T-helper 2 cell treated with Interferon-gamma antibody and Interleukin-4, amounts not matched to agents 5 μg/mL and 100 μg/mL, for 36 hours (primary cell): ENCODE measurements at regions not wholly inside any gene's neighbourhood (a gene's known extent, or its start where the extent isn't known, plus 50 kb on each side); places are given as distances from the start of the nearest gene placed in this dataset.
A peak's percentile ranks its signal among the peaks of the same experiment; 100 is the strongest.

Experiments used
- DNase-seq: peaks from one replicate; pipeline ENCODE4 v3.0.0; 2021; ENCODE audit warnings: low spot score
- H3K27ac Mint-ChIP-seq: one replicate; pipeline ENCODE4 v1.8.0; 2021; ENCODE audit warnings: mild to moderate bottlenecking, mixed read lengths
- H3K27me3 Mint-ChIP-seq: one replicate; pipeline ENCODE4 v1.8.0; 2021; ENCODE audit warnings: low read depth, mixed read lengths
- H3K36me3 Mint-ChIP-seq: one replicate; pipeline ENCODE4 v1.8.0; 2021; ENCODE audit warnings: low read depth, mixed read lengths
- H3K4me1 Mint-ChIP-seq: one replicate; pipeline ENCODE4 v1.8.0; 2021; ENCODE audit warnings: low read depth, mixed read lengths
- H3K4me3 Mint-ChIP-seq: one replicate; pipeline ENCODE4 v1.8.0; 2022; ENCODE audit warnings: mild to moderate bottlenecking, moderate library complexity, mixed read lengths
- H3K9me3 Mint-ChIP-seq: one replicate; pipeline ENCODE4 v1.8.0; 2021; ENCODE audit warnings: mixed read lengths

GRCh38 chr13:31925079-31925478 is 106.5 kb upstream of the FRY start:
- Mint-ChIP-seq H3K27me3 (peaks cover 2% of the 10 kb centered on the region), H3K9me3 (no peaks in the 10 kb centered on the region), H3K36me3 (peaks cover 9% of the 10 kb centered on the region), H3K4me1 (peaks cover 31% of the 10 kb centered on the region), H3K4me3 (no peak overlapping the region), H3K27ac (no peak overlapping the region)
- DNase-seq, result no peak

GRCh38 chr13:31927219-31927653 is 104.3 kb upstream of the FRY start:
- H3K4me3 Mint-ChIP-seq, result no peak overlapping the region
- peaks cover 2% of the 10 kb centered on the region for H3K27me3 Mint-ChIP-seq
- no peak for DNase-seq
- H3K27ac Mint-ChIP-seq, result no peak overlapping the region
- peaks cover 22% of the 10 kb centered on the region for H3K4me1 Mint-ChIP-seq
- H3K36me3 Mint-ChIP-seq, result peaks cover 6% of the 10 kb centered on the region
- no peaks in the 10 kb centered on the region for H3K9me3 Mint-ChIP-seq

- H3K9me3 Mint-ChIP-seq, result peaks cover 5% of the 10 kb centered on the region
- no peak overlapping the region for H3K4me3 Mint-ChIP-seq
- H3K36me3 Mint-ChIP-seq, result peaks cover 5% of the 10 kb centered on the region
- no peak for DNase-seq
- no peak overlapping the region for H3K27ac Mint-ChIP-seq
- peaks cover 17% of the 10 kb centered on the region for H3K4me1 Mint-ChIP-seq
- H3K27me3 Mint-ChIP-seq, result no peaks in the 10 kb centered on the region
Observed at GRCh38 chr13:31929031-31929770, 102.4 kb upstream of the FRY start.

GRCh38 chr13:31930490-31930889 is 101.1 kb upstream of the FRY start:
- peaks cover 7% of the 10 kb centered on the region for H3K36me3 Mint-ChIP-seq
- DNase-seq, result no peak
- H3K27ac Mint-ChIP-seq, result no peak overlapping the region
- H3K4me3 Mint-ChIP-seq, result no peak overlapping the region
- peaks cover 5% of the 10 kb centered on the region for H3K9me3 Mint-ChIP-seq
- H3K4me1 Mint-ChIP-seq, result peaks cover 21% of the 10 kb centered on the region
- no peaks in the 10 kb centered on the region for H3K27me3 Mint-ChIP-seq

- Mint-ChIP-seq H3K4me1 (peaks cover 21% of the 10 kb centered on the region), H3K9me3 (peaks cover 5% of the 10 kb centered on the region), H3K4me3 (no peak overlapping the region), H3K36me3 (peaks cover 7% of the 10 kb centered on the region), H3K27me3 (peaks cover 2% of the 10 kb centered on the region), H3K27ac (no peak overlapping the region)
- DNase-seq, result peak; percentile 30
Observed at GRCh38 chr13:31930901-31931522, 100.6 kb upstream of the FRY start.

- Mint-ChIP-seq H3K27ac (no peak overlapping the region), H3K4me3 (no peak overlapping the region), H3K9me3 (peaks cover 8% of the 10 kb centered on the region), H3K36me3 (peaks cover 8% of the 10 kb centered on the region), H3K27me3 (peaks cover 25% of the 10 kb centered on the region), H3K4me1 (peaks cover 8% of the 10 kb centered on the region)
- no peak for DNase-seq
Observed at GRCh38 chr13:31937436-31937835, 94.1 kb upstream of the FRY start.

GRCh38 chr13:31940076-31940475 is 91.5 kb upstream of the FRY start:
- Mint-ChIP-seq H3K4me1 (peaks cover 3% of the 10 kb centered on the region), H3K9me3 (peaks cover 4% of the 10 kb centered on the region), H3K27ac (no peak overlapping the region), H3K27me3 (peaks cover 42% of the 10 kb centered on the region), H3K4me3 (no peak overlapping the region), H3K36me3 (peaks cover 7% of the 10 kb centered on the region)
- DNase-seq, result no peak

- H3K27ac Mint-ChIP-seq, result no peak overlapping the region
- peaks cover 3% of the 10 kb centered on the region for H3K4me1 Mint-ChIP-seq
- no peak overlapping the region for H3K4me3 Mint-ChIP-seq
- peaks cover 5% of the 10 kb centered on the region for H3K36me3 Mint-ChIP-seq
- no peak for DNase-seq
- H3K9me3 Mint-ChIP-seq, result no peaks in the 10 kb centered on the region
- H3K27me3 Mint-ChIP-seq, result peaks cover 30% of the 10 kb centered on the region
Observed at GRCh38 chr13:31943591-31943990, 88.0 kb upstream of the FRY start.

- Mint-ChIP-seq H3K4me1 (peaks cover 3% of the 10 kb centered on the region), H3K27ac (no peak overlapping the region), H3K4me3 (no peak overlapping the region), H3K9me3 (no peaks in the 10 kb centered on the region), H3K36me3 (peaks cover 5% of the 10 kb centered on the region), H3K27me3 (peaks cover 28% of the 10 kb centered on the region)
- no peak for DNase-seq
Observed at GRCh38 chr13:31944262-31945160, 87.1 kb upstream of the FRY start.

- no peak overlapping the region for H3K4me3 Mint-ChIP-seq
- no peak for DNase-seq
Observed at GRCh38 chr13:31945202-31945961, 86.2 kb upstream of the FRY start.

GRCh38 chr13:31946091-31946770 is 85.3 kb upstream of the FRY start:
- Mint-ChIP-seq H3K9me3 (no peaks in the 10 kb centered on the region), H3K4me1 (peaks cover 6% of the 10 kb centered on the region), H3K27ac (no peak overlapping the region), H3K4me3 (no peak overlapping the region), H3K27me3 (peaks cover 19% of the 10 kb centered on the region), H3K36me3 (peaks cover 4% of the 10 kb centered on the region)
- DNase-seq, result no peak

More at GRCh38 chr13:31945202-31945961, 86.2 kb upstream of the FRY start:
- Mint-ChIP-seq H3K36me3 (peaks cover 2% of the 10 kb centered on the region), H3K4me1 (no peaks in the 10 kb centered on the region), H3K9me3 (no peaks in the 10 kb centered on the region), H3K27me3 (peaks cover 23% of the 10 kb centered on the region), H3K27ac (no peak overlapping the region)

GRCh38 chr13:31947105-31947504 is 84.5 kb upstream of the FRY start:
- Mint-ChIP-seq H3K27ac (no peak overlapping the region), H3K9me3 (no peaks in the 10 kb centered on the region), H3K4me1 (peaks cover 9% of the 10 kb centered on the region), H3K27me3 (peaks cover 17% of the 10 kb centered on the region), H3K4me3 (no peak overlapping the region), H3K36me3 (peaks cover 4% of the 10 kb centered on the region)
- DNase-seq, result no peak

GRCh38 chr13:31947506-31947905 is 84.1 kb upstream of the FRY start:
- Mint-ChIP-seq H3K4me3 (no peak overlapping the region), H3K36me3 (peaks cover 4% of the 10 kb centered on the region), H3K27ac (no peak overlapping the region), H3K4me1 (peaks cover 9% of the 10 kb centered on the region), H3K27me3 (peaks cover 17% of the 10 kb centered on the region), H3K9me3 (no peaks in the 10 kb centered on the region)
- DNase-seq, result no peak
